ENCODE measurements at regions not wholly inside any gene's neighbourhood (a gene's known extent, or its start where the extent isn't known, plus 50 kb on each side); places are given as distances from the start of the nearest gene placed in this dataset.

GRCh38 chr6:56393615-56394612 is 146.5 kb upstream of the COL21A1 start:
- no peak overlapping the region for H3K4me3 ChIP-seq (replicated peaks in 1 of 3; ENCODE audit: insufficient read depth in 1 of 3, low read depth in 2 of 3, low read length in 3 of 3)
- no peaks in the 10 kb centered on the region for H3K27me3 ChIP-seq (ENCODE audit: control insufficient read depth in 1 of 2, insufficient read depth in 2 of 2, low read length in 2 of 2)
- no peak overlapping the region for H3K4me2 ChIP-seq (ENCODE audit: low read depth, low read length)
- no peak overlapping the region for H3K27ac ChIP-seq (ENCODE audit: extremely low read length, insufficient read depth, low read length)
- TF ChIP-seq ZFP91 (CRISPR knock-in tag; IDR thresholded peaks at IDR 0.05; ENCODE audit: borderline replicate concordance) (peak; percentile 31; the same call in 1 of the 2 replicates), ZMYM4 (CRISPR knock-in tag; IDR thresholded peaks at IDR 0.05) (peak; percentile 30; the same call in 1 of the 2 replicates), ZNF687 (CRISPR knock-in tag; IDR thresholded peaks at IDR 0.05) (0 out of 2 replicates have a peak, but pooled peaks have one; percentile 25), IKZF4 (CRISPR knock-in tag; IDR thresholded peaks at IDR 0.05; ENCODE audit: borderline replicate concordance, low read depth, not compliant biosample characterization) (peak; percentile 44), ZNF18 (CRISPR knock-in tag; IDR thresholded peaks at IDR 0.05; ENCODE audit: insufficient replicate concordance) (no peak), ZNF768 (CRISPR knock-in tag; IDR thresholded peaks at IDR 0.05) (peak; percentile 43; the same call in 1 of the 2 replicates), SMAD1 (CRISPR knock-in tag; IDR thresholded peaks at IDR 0.05; ENCODE audit: borderline replicate concordance, low read depth) (no peak), THAP7 (CRISPR knock-in tag; IDR thresholded peaks at IDR 0.05) (0 out of 2 replicates have a peak, but pooled peaks have one; percentile 40), TMF1 (CRISPR knock-in tag; IDR thresholded peaks at IDR 0.05; ENCODE audit: low read depth) (0 out of 2 replicates have a peak, but pooled peaks have one; percentile 28)
- H3K9me3 ChIP-seq (ENCODE audit: low read length): peaks cover 7% of the 10 kb centered on the region; the same call in 1 of the 2 replicates
- ChIA-PET POLR2A (no interaction called here), CTCF (ENCODE audit: low intra/inter-chr PET ratio, low total read pairs) (no interaction called here)
- ATAC-seq (peak; percentile 63), FAIRE-seq (no peak), DNase-seq (ENCODE audit: low spot score) (no peak)
- H3K36me3 ChIP-seq (replicated peaks in 1 of 2; ENCODE audit: control insufficient read depth in 1 of 2, insufficient read depth in 2 of 2, low read length in 2 of 2): no peaks in the 10 kb centered on the region
- no peaks in the 10 kb centered on the region for H3K79me2 ChIP-seq (ENCODE audit: insufficient read depth, low read length)
- WGBS (ENCODE audit: low lambda C conversion rate): 98% methylated on average over 13 of the region's 13 CpGs
- no peak overlapping the region for H3K9ac ChIP-seq (ENCODE audit: insufficient read depth, low read depth, low read length)
- no TSS peak for BruUV-seq (replicated peaks)
- peaks cover 46% of the 10 kb centered on the region for H3K4me1 ChIP-seq (ENCODE audit: insufficient read depth, low read length)
- intact Hi-C loops (cut with micrococcal nuclease; ENCODE audit: unreplicated experiment): no loop called here
- H4K20me1 ChIP-seq (ENCODE audit: insufficient read depth, low read length): no peaks in the 10 kb centered on the region
- in situ Hi-C loops (cut with HindIII; ENCODE audit: extremely low pct_ligation_motif_present, low pct_unique_long_range_greater_than_20kb): no loop called here
- no peak overlapping the region for H2AFZ ChIP-seq (ENCODE audit: low read length)

All from HepG2 (cell line).